ENCODE measurements at regions not wholly inside any gene's neighbourhood (a gene's known extent, or its start where the extent isn't known, plus 50 kb on each side); places are given as distances from the start of the nearest gene placed in this dataset.

GRCh38 chr4:62324215-62324614 lies 1124.1 kb downstream of the ADGRL3 start:
- FAIRE-seq (no peak), DNase-seq (ENCODE audit: low read depth, low spot score) (no peak)
- Histone ChIP-seq H3K27ac (ENCODE audit: control insufficient read depth, insufficient read depth, low read length) (no peak overlapping the region), H3K79me2 (ENCODE audit: control insufficient read depth, insufficient read depth, low read length) (no peaks in the 10 kb centered on the region), H3K9ac (ENCODE audit: control insufficient read depth, extremely low read depth, insufficient read depth, low read length) (no peak overlapping the region), H3K4me1 (ENCODE audit: control insufficient read depth, extremely low read depth, insufficient read depth, low read length) (no peaks in the 10 kb centered on the region), H2AFZ (ENCODE audit: control insufficient read depth, low read length) (no peak overlapping the region), H3K9me3 (ENCODE audit: control insufficient read depth, low read depth, low read length) (no peaks in the 10 kb centered on the region), H4K20me1 (ENCODE audit: control insufficient read depth, extremely low read depth, insufficient read depth, low read length) (no peaks in the 10 kb centered on the region), H3K4me2 (ENCODE audit: control insufficient read depth, extremely low read depth, insufficient read depth, low read depth, low read length) (no peak overlapping the region), H3K9me1 (ENCODE audit: control insufficient read depth, extremely low read depth, insufficient read depth, low read length) (no peaks in the 10 kb centered on the region), H3K4me3 (ENCODE audit: control insufficient read depth in 2 of 3, extremely low read depth in 1 of 3, insufficient read depth in 2 of 3, low read depth in 1 of 3, low read length in 3 of 3) (no peak overlapping the region), H3K27me3 (ENCODE audit: control insufficient read depth, extremely low read depth, insufficient read depth, low read length) (no peaks in the 10 kb centered on the region), H3K36me3 (ENCODE audit: control insufficient read depth in 2 of 2, extremely low read depth in 1 of 2, insufficient read depth in 2 of 2, low read length in 2 of 2) (no peaks in the 10 kb centered on the region)
- dilution Hi-C loops (cut with MboI; ENCODE audit: extremely low pct_ligation_motif_present, low sequenced_read_pairs) = no loop called here
- TF ChIP-seq EZH2 (IDR thresholded peaks at IDR 0.05; ENCODE audit: low read length) (no peak), CTCF (optimal IDR thresholded peaks at IDR 0.05 in 1 of 3, IDR thresholded peaks at IDR 0.05 in 1 of 3, conservative IDR thresholded peaks at IDR 0.05 in 1 of 3; ENCODE audit: extremely low read depth in 1 of 3, insufficient read depth in 2 of 3, low read length in 3 of 3) (no peak)

GRCh38 chr4:62320612-62321011 lies 1120.5 kb downstream of the ADGRL3 start:
- H3K9me1 ChIP-seq (ENCODE audit: control insufficient read depth, extremely low read depth, insufficient read depth, low read length) = no peaks in the 10 kb centered on the region
- no peak overlapping the region for H3K4me3 ChIP-seq (ENCODE audit: control insufficient read depth in 2 of 3, extremely low read depth in 1 of 3, insufficient read depth in 2 of 3, low read depth in 1 of 3, low read length in 3 of 3)
- no peak overlapping the region for H3K4me2 ChIP-seq (ENCODE audit: control insufficient read depth, extremely low read depth, insufficient read depth, low read depth, low read length)
- TF ChIP-seq CTCF (optimal IDR thresholded peaks at IDR 0.05 in 1 of 3, IDR thresholded peaks at IDR 0.05 in 1 of 3, conservative IDR thresholded peaks at IDR 0.05 in 1 of 3; ENCODE audit: extremely low read depth in 1 of 3, insufficient read depth in 2 of 3, low read length in 3 of 3) (no peak), EZH2 (IDR thresholded peaks at IDR 0.05; ENCODE audit: low read length) (no peak)
- no peaks in the 10 kb centered on the region for H3K27me3 ChIP-seq (ENCODE audit: control insufficient read depth, extremely low read depth, insufficient read depth, low read length)
- no peaks in the 10 kb centered on the region for H3K9me3 ChIP-seq (ENCODE audit: control insufficient read depth, low read depth, low read length)
- no peaks in the 10 kb centered on the region for H3K36me3 ChIP-seq (ENCODE audit: control insufficient read depth in 2 of 2, extremely low read depth in 1 of 2, insufficient read depth in 2 of 2, low read length in 2 of 2)
- H3K27ac ChIP-seq (ENCODE audit: control insufficient read depth, insufficient read depth, low read length) = no peak overlapping the region
- FAIRE-seq (no peak), DNase-seq (ENCODE audit: low read depth, low spot score) (no peak)
- no peak overlapping the region for H3K9ac ChIP-seq (ENCODE audit: control insufficient read depth, extremely low read depth, insufficient read depth, low read length)
- no peaks in the 10 kb centered on the region for H4K20me1 ChIP-seq (ENCODE audit: control insufficient read depth, extremely low read depth, insufficient read depth, low read length)
- no peak overlapping the region for H2AFZ ChIP-seq (ENCODE audit: control insufficient read depth, low read length)
- H3K4me1 ChIP-seq (ENCODE audit: control insufficient read depth, extremely low read depth, insufficient read depth, low read length) = no peaks in the 10 kb centered on the region
- dilution Hi-C loops (cut with MboI; ENCODE audit: extremely low pct_ligation_motif_present, low sequenced_read_pairs) = no loop called here
- H3K79me2 ChIP-seq (ENCODE audit: control insufficient read depth, insufficient read depth, low read length) = no peaks in the 10 kb centered on the region

All from keratinocyte (primary cell).